ENCODE measurements at regions not wholly inside any gene's neighbourhood (a gene's known extent, or its start where the extent isn't known, plus 50 kb on each side); places are given as distances from the start of the nearest gene placed in this dataset.

GRCh38 chr7:155955367-155955635 lies 143.0 kb upstream of the SHH start:
- Histone ChIP-seq H4K20me1 (replicated peaks; ENCODE audit: control insufficient read depth, extremely low read depth, insufficient read depth, low read length) (no peaks in the 10 kb centered on the region), H3K4me2 (ENCODE audit: insufficient read depth, low read length) (no peak overlapping the region), H3K36me3 (ENCODE audit: control insufficient read depth in 2 of 2, extremely low read depth in 1 of 2, insufficient read depth in 2 of 2, low read length in 2 of 2) (no peaks in the 10 kb centered on the region), H3K4me3 (replicated peaks in 1 of 3; ENCODE audit: insufficient read depth in 1 of 3, low read depth in 1 of 3, low read length in 3 of 3) (no peak overlapping the region), H3K27me3 (ENCODE audit: control insufficient read depth in 2 of 2, insufficient read depth in 2 of 2, low read length in 2 of 2) (no peaks in the 10 kb centered on the region), H3K9ac (replicated peaks; ENCODE audit: extremely low read depth, insufficient read depth, low read length) (no peak overlapping the region), H3K9me3 (replicated peaks; ENCODE audit: control insufficient read depth, insufficient read depth, low read length) (no peaks in the 10 kb centered on the region), H3K9me1 (replicated peaks; ENCODE audit: control insufficient read depth, extremely low read depth, insufficient read depth, low read length) (no peaks in the 10 kb centered on the region), H2AFZ (ENCODE audit: low read depth, low read length) (no peak overlapping the region), H3K4me1 (ENCODE audit: control insufficient read depth, extremely low read depth, insufficient read depth, low read length) (peaks cover 7% of the 10 kb centered on the region), H3K27ac (ENCODE audit: insufficient read depth, low read depth, low read length) (no peak overlapping the region), H3K79me2 (ENCODE audit: control insufficient read depth, insufficient read depth, low read length) (no peaks in the 10 kb centered on the region)
- dilution Hi-C loops (cut with MboI; ENCODE audit: extremely low pct_ligation_motif_present, low sequenced_read_pairs) (no loop called here), intact Hi-C loops (cut with micrococcal nuclease) (no loop called here)
- POLR2A ChIA-PET, result no interaction called here
- CTCF ChIA-PET, result no interaction called here
- DNase-seq (ENCODE audit: low read depth, low spot score), result no peak
- no TSS peak for BruUV-seq (replicated peaks)
- TF ChIP-seq EZH2 (IDR thresholded peaks at IDR 0.05; ENCODE audit: borderline replicate concordance, low read depth, low read length, severe bottlenecking), result no peak
- TF ChIP-seq POLR2AphosphoS5 (IDR thresholded peaks at IDR 0.05; ENCODE audit: insufficient read depth, low read depth, low read length), result no peak
- TF ChIP-seq MYC (IDR thresholded peaks at IDR 0.05; ENCODE audit: low read depth, low read length), result no peak
- no peak for TF ChIP-seq FOS (IDR thresholded peaks at IDR 0.05; ENCODE audit: borderline replicate concordance, insufficient read depth, low read length)
- TF ChIP-seq CTCF (IDR thresholded peaks at IDR 0.05; ENCODE audit: extremely low read depth in 1 of 2, insufficient read depth in 1 of 2, low read depth in 1 of 2, low read length in 2 of 2), result no peak
- TF ChIP-seq POLR2A (IDR thresholded peaks at IDR 0.05; ENCODE audit: low read depth, low read length), result no peak
- no peak for TF ChIP-seq JUN (IDR thresholded peaks at IDR 0.05; ENCODE audit: borderline replicate concordance, insufficient read depth, insufficient read length, low read depth)
- no peak for TF ChIP-seq GATA2 (IDR thresholded peaks at IDR 0.05; ENCODE audit: insufficient read depth, insufficient read length, low read depth, low read length)
- TF ChIP-seq, protein P1, sequence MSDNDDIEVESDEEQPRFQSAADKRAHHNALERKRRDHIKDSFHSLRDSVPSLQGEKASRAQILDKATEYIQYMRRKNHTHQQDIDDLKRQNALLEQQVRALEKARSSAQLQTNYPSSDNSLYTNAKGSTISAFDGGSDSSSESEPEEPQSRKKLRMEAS (IDR thresholded peaks at IDR 0.05; ENCODE audit: insufficient read depth, insufficient read length), result no peak
- no peak for FAIRE-seq
